ENCODE measurements at regions not wholly inside any gene's neighbourhood (a gene's known extent, or its start where the extent isn't known, plus 50 kb on each side); places are given as distances from the start of the nearest gene placed in this dataset.
A peak's percentile ranks its signal among the peaks of the same experiment; 100 is the strongest.
"Not testable (repeated sequence)": the region's sequence is repeated elsewhere in the genome, so short reads cannot be mapped to it uniquely, and the experiment has no call there.

GRCh38 chr10:8314486-8314885 is 260.0 kb downstream of the GATA3 start:
- no peak overlapping the region for H2BK12ac ChIP-seq (ENCODE audit: low read length)

GRCh38 chr10:8315619-8316021 is 261.1 kb downstream of the GATA3 start:
- no peak overlapping the region for H3K4ac ChIP-seq (ENCODE audit: low read depth, low read length)
- no CpG with 5 or more reads among the region's 1 CpG for whole genome bisulfite sequencing (ENCODE audit: extremely low coverage, insufficient coverage, insufficient read length)
- no peak overlapping the region for H4K12ac ChIP-seq (ENCODE audit: low read depth, low read length)
- DNase-seq, result no peak
- H2BK120ac ChIP-seq (ENCODE audit: insufficient read depth, low read length, poor library complexity), result no peak overlapping the region
- H3K36me3 ChIP-seq (ENCODE audit: control insufficient read depth in 1 of 2, insufficient read depth in 2 of 2, low read length in 2 of 2), result no peaks in the 10 kb centered on the region
- no peak overlapping the region for H3K27ac ChIP-seq (ENCODE audit: low read depth, low read length)
- no peak overlapping the region for H2AK5ac ChIP-seq (ENCODE audit: low read length)
- H3K4me1 ChIP-seq (ENCODE audit: control insufficient read depth in 1 of 2, insufficient read depth in 2 of 2, low read length in 2 of 2), result peaks cover 2 to 6% of the 10 kb centered on the region in 2 experiments
- no peaks in the 10 kb centered on the region for H3K27me3 ChIP-seq (ENCODE audit: insufficient read depth, low read length)
- H3K14ac ChIP-seq (ENCODE audit: low read length), result no peak overlapping the region
- no peak overlapping the region for H3K18ac ChIP-seq (ENCODE audit: low read length)
- no peak overlapping the region for H3K4me3 ChIP-seq (ENCODE audit: low read depth, low read length)
- peak overlapping the region; percentile 21 for H2BK5ac ChIP-seq (ENCODE audit: low read depth, low read length, poor library complexity)
- H3K79me1 ChIP-seq (ENCODE audit: low read length), result peaks cover 7% of the 10 kb centered on the region
- H2AFZ ChIP-seq (ENCODE audit: insufficient read depth, low read length, poor library complexity), result no peak overlapping the region
- no peak overlapping the region for H4K91ac ChIP-seq (ENCODE audit: low read depth, low read length)
- no peak overlapping the region for H3K4me2 ChIP-seq (ENCODE audit: low read length)
- H3K23ac ChIP-seq (ENCODE audit: low read length), result no peak overlapping the region
- H4K8ac ChIP-seq (ENCODE audit: low read depth, low read length), result no peak overlapping the region
- H2BK12ac ChIP-seq (ENCODE audit: low read length), result peak overlapping the region; percentile 36
- H3K9me3 ChIP-seq (ENCODE audit: insufficient read depth, low read depth, low read length), result no peaks in the 10 kb centered on the region
- H3K9ac ChIP-seq (ENCODE audit: low read length), result no peak overlapping the region
- H3K79me2 ChIP-seq (ENCODE audit: control insufficient read depth, insufficient read depth, low read length, poor library complexity), result no peaks in the 10 kb centered on the region

More at GRCh38 chr10:8314486-8314885, 260.0 kb downstream of the GATA3 start:
- no peak overlapping the region for H4K12ac ChIP-seq (ENCODE audit: low read depth, low read length)
- peaks cover 2 to 6% of the 10 kb centered on the region in 2 experiments for H3K4me1 ChIP-seq (ENCODE audit: control insufficient read depth in 1 of 2, insufficient read depth in 2 of 2, low read length in 2 of 2)
- no peaks in the 10 kb centered on the region for H3K27me3 ChIP-seq (ENCODE audit: insufficient read depth, low read length)
- no peak overlapping the region for H3K4ac ChIP-seq (ENCODE audit: low read depth, low read length)
- H3K79me2 ChIP-seq (ENCODE audit: control insufficient read depth, insufficient read depth, low read length, poor library complexity), result no peaks in the 10 kb centered on the region
- no peak overlapping the region for H4K8ac ChIP-seq (ENCODE audit: low read depth, low read length)
- peaks cover 7% of the 10 kb centered on the region for H3K79me1 ChIP-seq (ENCODE audit: low read length)
- no peak overlapping the region for H3K4me3 ChIP-seq (ENCODE audit: low read depth, low read length)
- H3K23ac ChIP-seq (ENCODE audit: low read length), result no peak overlapping the region
- no peak overlapping the region for H3K14ac ChIP-seq (ENCODE audit: low read length)
- H3K9ac ChIP-seq (ENCODE audit: low read length), result no peak overlapping the region
- H3K18ac ChIP-seq (ENCODE audit: low read length), result no peak overlapping the region
- no peak overlapping the region for H4K91ac ChIP-seq (ENCODE audit: low read depth, low read length)
- no peaks in the 10 kb centered on the region for H3K9me3 ChIP-seq (ENCODE audit: insufficient read depth, low read depth, low read length)
- H2AK5ac ChIP-seq (ENCODE audit: low read length), result no peak overlapping the region
- H2AFZ ChIP-seq (ENCODE audit: insufficient read depth, low read length, poor library complexity), result no peak overlapping the region
- H2BK120ac ChIP-seq (ENCODE audit: insufficient read depth, low read length, poor library complexity), result no peak overlapping the region
- no CpG with 5 or more reads among the region's 5 CpGs for WGBS (ENCODE audit: extremely low coverage, insufficient coverage, insufficient read length)
- H3K4me2 ChIP-seq (ENCODE audit: low read length), result no peak overlapping the region
- no peak for DNase-seq
- no peak overlapping the region for H3K27ac ChIP-seq (ENCODE audit: low read depth, low read length)
- H3K36me3 ChIP-seq (ENCODE audit: control insufficient read depth in 1 of 2, insufficient read depth in 2 of 2, low read length in 2 of 2), result no peaks in the 10 kb centered on the region
- H2BK5ac ChIP-seq (ENCODE audit: low read depth, low read length, poor library complexity), result no peak overlapping the region

GRCh38 chr10:8316284-8316683 is 261.8 kb downstream of the GATA3 start:
- H2BK120ac ChIP-seq (ENCODE audit: insufficient read depth, low read length, poor library complexity), result no peak overlapping the region
- H4K91ac ChIP-seq (ENCODE audit: low read depth, low read length), result no peak overlapping the region
- H3K14ac ChIP-seq (ENCODE audit: low read length), result no peak overlapping the region
- H3K79me2 ChIP-seq (ENCODE audit: control insufficient read depth, insufficient read depth, low read length, poor library complexity), result no peaks in the 10 kb centered on the region
- DNase-seq, result no peak
- H3K36me3 ChIP-seq (ENCODE audit: control insufficient read depth in 1 of 2, insufficient read depth in 2 of 2, low read length in 2 of 2), result no peaks in the 10 kb centered on the region
- H3K27ac ChIP-seq (ENCODE audit: low read depth, low read length), result no peak overlapping the region
- H2BK12ac ChIP-seq (ENCODE audit: low read length), result no peak overlapping the region
- no peak overlapping the region for H3K18ac ChIP-seq (ENCODE audit: low read length)
- no peak overlapping the region for H2BK5ac ChIP-seq (ENCODE audit: low read depth, low read length, poor library complexity)
- peaks cover 7% of the 10 kb centered on the region for H3K79me1 ChIP-seq (ENCODE audit: low read length)
- no peak overlapping the region for H2AFZ ChIP-seq (ENCODE audit: insufficient read depth, low read length, poor library complexity)
- no peaks in the 10 kb centered on the region for H3K27me3 ChIP-seq (ENCODE audit: insufficient read depth, low read length)
- WGBS (ENCODE audit: extremely low coverage, insufficient coverage, insufficient read length), result no CpG with 5 or more reads among the region's 6 CpGs
- no peak overlapping the region for H3K4me3 ChIP-seq (ENCODE audit: low read depth, low read length)
- H3K4me2 ChIP-seq (ENCODE audit: low read length), result no peak overlapping the region
- no peak overlapping the region for H4K12ac ChIP-seq (ENCODE audit: low read depth, low read length)
- no peak overlapping the region for H3K9ac ChIP-seq (ENCODE audit: low read length)
- H3K4me1 ChIP-seq (ENCODE audit: control insufficient read depth in 1 of 2, insufficient read depth in 2 of 2, low read length in 2 of 2), result peaks cover 2 to 5% of the 10 kb centered on the region in 2 experiments
- no peaks in the 10 kb centered on the region for H3K9me3 ChIP-seq (ENCODE audit: insufficient read depth, low read depth, low read length)
- H3K4ac ChIP-seq (ENCODE audit: low read depth, low read length), result no peak overlapping the region
- H3K23ac ChIP-seq (ENCODE audit: low read length), result no peak overlapping the region
- H4K8ac ChIP-seq (ENCODE audit: low read depth, low read length), result no peak overlapping the region
- H2AK5ac ChIP-seq (ENCODE audit: low read length), result no peak overlapping the region

- not testable (repeated sequence) for H2BK120ac ChIP-seq (ENCODE audit: insufficient read depth, low read length, poor library complexity); H3K36me3 ChIP-seq (ENCODE audit: control insufficient read depth in 1 of 2, insufficient read depth in 2 of 2, low read length in 2 of 2); H3K79me1 ChIP-seq (ENCODE audit: low read length); H4K8ac ChIP-seq (ENCODE audit: low read depth, low read length); H3K9ac ChIP-seq (ENCODE audit: low read length); H4K91ac ChIP-seq (ENCODE audit: low read depth, low read length); H3K79me2 ChIP-seq (ENCODE audit: control insufficient read depth, insufficient read depth, low read length, poor library complexity); DNase-seq; H2AK5ac ChIP-seq (ENCODE audit: low read length); H3K27me3 ChIP-seq (ENCODE audit: insufficient read depth, low read length); H3K4me2 ChIP-seq (ENCODE audit: low read length); H2AFZ ChIP-seq (ENCODE audit: insufficient read depth, low read length, poor library complexity); H4K12ac ChIP-seq (ENCODE audit: low read depth, low read length); H3K9me3 ChIP-seq (ENCODE audit: insufficient read depth, low read depth, low read length); H3K4ac ChIP-seq (ENCODE audit: low read depth, low read length); H3K4me3 ChIP-seq (ENCODE audit: low read depth, low read length); H3K14ac ChIP-seq (ENCODE audit: low read length); H3K23ac ChIP-seq (ENCODE audit: low read length); H3K27ac ChIP-seq (ENCODE audit: low read depth, low read length); H2BK5ac ChIP-seq (ENCODE audit: low read depth, low read length, poor library complexity); H2BK12ac ChIP-seq (ENCODE audit: low read length); H3K18ac ChIP-seq (ENCODE audit: low read length); H3K4me1 ChIP-seq (ENCODE audit: control insufficient read depth in 1 of 2, insufficient read depth in 2 of 2, low read length in 2 of 2)
- no CpG with 5 or more reads among the region's 3 CpGs for WGBS (ENCODE audit: extremely low coverage, insufficient coverage, insufficient read length)
Observed at GRCh38 chr10:8318429-8318828, 263.9 kb downstream of the GATA3 start.
